ENCODE measurements at regions not wholly inside any gene's neighbourhood (a gene's known extent, or its start where the extent isn't known, plus 50 kb on each side); places are given as distances from the start of the nearest gene placed in this dataset.

DNA sequence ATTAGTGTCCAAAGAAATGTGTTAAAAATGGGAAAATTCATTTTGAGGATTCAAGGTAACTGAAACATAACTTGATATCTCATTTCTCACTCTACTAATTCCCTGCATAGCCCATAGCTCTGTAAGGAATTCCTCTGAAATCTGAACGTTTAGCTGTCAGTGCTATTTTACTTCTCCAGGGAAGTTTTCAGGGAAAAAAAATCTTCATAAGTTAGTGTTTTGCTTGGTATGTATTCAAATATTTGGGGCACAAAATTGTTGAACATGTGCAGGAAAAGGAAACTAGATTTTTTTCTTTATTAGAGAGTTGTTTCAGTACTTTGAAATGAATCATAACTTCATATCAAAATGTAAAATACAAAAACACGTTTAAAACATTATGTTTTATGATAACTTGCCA is 891.4 kb downstream of the CENPC start:
- no peaks in the 10 kb centered on the region for H3K27me3 ChIP-seq (ENCODE audit: insufficient read depth, poor library complexity, severe bottlenecking)
- no peak for DNase-seq (ENCODE audit: low read depth in 1 of 2, low spot score in 1 of 2)
- H3K27ac ChIP-seq (replicated peaks): no peak overlapping the region
- TF ChIP-seq GABPA (IDR thresholded peaks at IDR 0.05; ENCODE audit: low read depth): no peak
- TF ChIP-seq SPI1 (IDR thresholded peaks at IDR 0.05; ENCODE audit: borderline replicate concordance, low read depth): no peak
- no peak for TF ChIP-seq POLR2AphosphoS5 (IDR thresholded peaks at IDR 0.05; ENCODE audit: low read depth)
- TF ChIP-seq, protein P1, sequence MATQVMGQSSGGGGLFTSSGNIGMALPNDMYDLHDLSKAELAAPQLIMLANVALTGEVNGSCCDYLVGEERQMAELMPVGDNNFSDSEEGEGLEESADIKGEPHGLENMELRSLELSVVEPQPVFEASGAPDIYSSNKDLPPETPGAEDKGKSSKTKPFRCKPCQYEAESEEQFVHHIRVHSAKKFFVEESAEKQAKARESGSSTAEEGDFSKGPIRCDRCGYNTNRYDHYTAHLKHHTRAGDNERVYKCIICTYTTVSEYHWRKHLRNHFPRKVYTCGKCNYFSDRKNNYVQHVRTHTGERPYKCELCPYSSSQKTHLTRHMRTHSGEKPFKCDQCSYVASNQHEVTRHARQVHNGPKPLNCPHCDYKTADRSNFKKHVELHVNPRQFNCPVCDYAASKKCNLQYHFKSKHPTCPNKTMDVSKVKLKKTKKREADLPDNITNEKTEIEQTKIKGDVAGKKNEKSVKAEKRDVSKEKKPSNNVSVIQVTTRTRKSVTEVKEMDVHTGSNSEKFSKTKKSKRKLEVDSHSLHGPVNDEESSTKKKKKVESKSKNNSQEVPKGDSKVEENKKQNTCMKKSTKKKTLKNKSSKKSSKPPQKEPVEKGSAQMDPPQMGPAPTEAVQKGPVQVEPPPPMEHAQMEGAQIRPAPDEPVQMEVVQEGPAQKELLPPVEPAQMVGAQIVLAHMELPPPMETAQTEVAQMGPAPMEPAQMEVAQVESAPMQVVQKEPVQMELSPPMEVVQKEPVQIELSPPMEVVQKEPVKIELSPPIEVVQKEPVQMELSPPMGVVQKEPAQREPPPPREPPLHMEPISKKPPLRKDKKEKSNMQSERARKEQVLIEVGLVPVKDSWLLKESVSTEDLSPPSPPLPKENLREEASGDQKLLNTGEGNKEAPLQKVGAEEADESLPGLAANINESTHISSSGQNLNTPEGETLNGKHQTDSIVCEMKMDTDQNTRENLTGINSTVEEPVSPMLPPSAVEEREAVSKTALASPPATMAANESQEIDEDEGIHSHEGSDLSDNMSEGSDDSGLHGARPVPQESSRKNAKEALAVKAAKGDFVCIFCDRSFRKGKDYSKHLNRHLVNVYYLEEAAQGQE (IDR thresholded peaks at IDR 0.05; ENCODE audit: insufficient replicate concordance, low read depth): no peak
- TF ChIP-seq, protein P2, sequence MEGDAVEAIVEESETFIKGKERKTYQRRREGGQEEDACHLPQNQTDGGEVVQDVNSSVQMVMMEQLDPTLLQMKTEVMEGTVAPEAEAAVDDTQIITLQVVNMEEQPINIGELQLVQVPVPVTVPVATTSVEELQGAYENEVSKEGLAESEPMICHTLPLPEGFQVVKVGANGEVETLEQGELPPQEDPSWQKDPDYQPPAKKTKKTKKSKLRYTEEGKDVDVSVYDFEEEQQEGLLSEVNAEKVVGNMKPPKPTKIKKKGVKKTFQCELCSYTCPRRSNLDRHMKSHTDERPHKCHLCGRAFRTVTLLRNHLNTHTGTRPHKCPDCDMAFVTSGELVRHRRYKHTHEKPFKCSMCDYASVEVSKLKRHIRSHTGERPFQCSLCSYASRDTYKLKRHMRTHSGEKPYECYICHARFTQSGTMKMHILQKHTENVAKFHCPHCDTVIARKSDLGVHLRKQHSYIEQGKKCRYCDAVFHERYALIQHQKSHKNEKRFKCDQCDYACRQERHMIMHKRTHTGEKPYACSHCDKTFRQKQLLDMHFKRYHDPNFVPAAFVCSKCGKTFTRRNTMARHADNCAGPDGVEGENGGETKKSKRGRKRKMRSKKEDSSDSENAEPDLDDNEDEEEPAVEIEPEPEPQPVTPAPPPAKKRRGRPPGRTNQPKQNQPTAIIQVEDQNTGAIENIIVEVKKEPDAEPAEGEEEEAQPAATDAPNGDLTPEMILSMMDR (IDR thresholded peaks at IDR 0.05; ENCODE audit: insufficient read depth, low read length): no peak
- no peak overlapping the region for H3K4me3 ChIP-seq (replicated peaks; ENCODE audit: insufficient read depth, low read length)

DNA sequence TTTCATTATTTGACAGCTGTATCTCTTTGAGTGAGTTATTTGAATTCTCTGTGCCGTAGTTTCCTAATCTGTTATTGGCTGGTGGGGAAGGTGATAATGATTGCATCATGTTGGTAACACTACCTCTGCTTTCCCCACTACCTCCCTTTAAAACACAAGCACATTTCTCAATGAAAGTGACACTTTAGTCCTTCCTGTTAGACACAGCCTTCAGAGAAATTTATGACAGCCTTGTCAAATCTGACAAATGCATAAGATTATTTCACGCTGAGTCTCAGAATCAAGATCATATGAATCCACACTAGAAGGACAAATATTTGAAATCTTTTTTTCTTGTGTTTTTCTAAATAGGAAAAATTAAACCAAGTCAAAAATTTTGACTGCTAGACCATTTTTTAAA is 896.1 kb downstream of the CENPC start:
- TF ChIP-seq, protein P1 (IDR thresholded peaks at IDR 0.05; ENCODE audit: insufficient replicate concordance, low read depth): no peak
- no peak overlapping the region for H3K27ac ChIP-seq (replicated peaks)

DNA sequence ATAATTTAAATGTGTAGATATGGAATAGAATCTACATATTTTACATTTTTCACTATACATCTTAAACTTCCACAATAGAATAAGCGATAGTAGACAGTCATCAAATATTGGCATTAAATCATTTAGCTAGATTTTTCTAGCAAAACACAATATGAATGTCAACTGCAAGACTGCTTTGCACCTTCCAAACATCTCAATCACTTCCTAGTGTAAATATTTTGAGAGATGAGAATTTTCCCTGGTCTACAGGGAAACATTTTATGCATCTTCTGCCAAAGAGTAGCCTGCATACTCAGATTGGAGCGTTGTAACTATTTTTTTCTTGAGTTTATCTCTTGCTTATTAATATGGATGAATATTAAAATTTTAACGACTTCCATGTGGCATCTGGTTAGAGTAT is 897.4 kb downstream of the CENPC start:
- no peak for DNase-seq (ENCODE audit: low read depth in 1 of 2, low spot score in 1 of 2)
- no peak overlapping the region for H3K4me3 ChIP-seq (replicated peaks; ENCODE audit: insufficient read depth, low read length)
- H3K27ac ChIP-seq (replicated peaks): no peak overlapping the region
- TF ChIP-seq, protein P2 (IDR thresholded peaks at IDR 0.05; ENCODE audit: insufficient read depth, low read length): no peak
- TF ChIP-seq POLR2AphosphoS5 (IDR thresholded peaks at IDR 0.05; ENCODE audit: low read depth) (no peak), SPI1 (IDR thresholded peaks at IDR 0.05; ENCODE audit: borderline replicate concordance, low read depth) (no peak), GABPA (IDR thresholded peaks at IDR 0.05; ENCODE audit: low read depth) (no peak)
- TF ChIP-seq, protein P1 (IDR thresholded peaks at IDR 0.05; ENCODE audit: insufficient replicate concordance, low read depth): no peak
- H3K27me3 ChIP-seq (ENCODE audit: insufficient read depth, poor library complexity, severe bottlenecking): no peaks in the 10 kb centered on the region

More for the DNA sequence above, 896.1 kb downstream of the CENPC start:
- DNase-seq (ENCODE audit: low read depth in 1 of 2, low spot score in 1 of 2): no peak
- H3K4me3 ChIP-seq (replicated peaks; ENCODE audit: insufficient read depth, low read length): no peak overlapping the region
- no peaks in the 10 kb centered on the region for H3K27me3 ChIP-seq (ENCODE audit: insufficient read depth, poor library complexity, severe bottlenecking)

DNA sequence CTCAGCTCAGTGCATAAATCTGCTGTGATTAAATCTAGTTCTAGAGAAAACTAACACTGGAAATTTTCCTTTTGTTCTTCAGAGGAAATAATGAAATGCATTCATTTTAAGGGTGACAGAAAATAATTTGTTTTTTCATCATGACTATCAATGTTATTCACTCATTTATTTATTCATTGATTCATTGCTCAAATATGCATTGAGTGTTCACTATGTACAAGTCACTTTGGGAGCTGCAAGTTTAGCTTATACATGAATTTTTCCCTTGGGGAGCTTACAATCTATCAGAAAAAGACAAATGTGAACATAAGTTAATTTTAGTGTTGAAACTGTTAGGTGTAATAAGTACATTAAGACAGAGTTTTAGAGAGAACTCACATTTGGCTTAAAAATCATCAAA is 897.8 kb downstream of the CENPC start:
- DNase-seq (ENCODE audit: low read depth in 1 of 2, low spot score in 1 of 2): no peak
- H3K27ac ChIP-seq (replicated peaks): no peak overlapping the region
- no peak overlapping the region for H3K4me3 ChIP-seq (replicated peaks; ENCODE audit: insufficient read depth, low read length)
- H3K27me3 ChIP-seq (ENCODE audit: insufficient read depth, poor library complexity, severe bottlenecking): no peaks in the 10 kb centered on the region
- TF ChIP-seq, protein P2 (IDR thresholded peaks at IDR 0.05; ENCODE audit: insufficient read depth, low read length): no peak
- TF ChIP-seq POLR2AphosphoS5 (IDR thresholded peaks at IDR 0.05; ENCODE audit: low read depth) (no peak), SPI1 (IDR thresholded peaks at IDR 0.05; ENCODE audit: borderline replicate concordance, low read depth) (no peak)

Data from HL-60 (cell line).